Esophagus muscularis mucosa (tissue), 4 donors: ENCODE measurements at regions not wholly inside any gene's neighbourhood (a gene's known extent, or its start where the extent isn't known, plus 50 kb on each side); places are given as distances from the start of the nearest gene placed in this dataset.

Experiments used
- DNase-seq: peaks from one replicate; pipeline ENCODE4 v3.0.0-alpha.2; 2017; ENCODE audit errors: extremely low spot score
- H3K27ac ChIP-seq, 4 donors: fragments of 200-600 bp; sonication (generic); replicated peaks in 1 of 4; 1 replicate in 3 of 4; 2 replicates in 1 of 4; pipeline ENCODE4 v1.5.1; 2016 to 2019; ENCODE audit warnings: mild to moderate bottlenecking in 1 of 4
- H3K27me3 ChIP-seq, 4 donors: fragments of 200-600 bp; sonication (generic); one replicate each; pipeline versions ENCODE4 v1.5.1 to v1.6.0; 2016 to 2019
- H3K36me3 ChIP-seq, 4 donors: fragments of 200-600 bp; sonication (generic); one replicate each; pipeline ENCODE4 v1.5.1; 2016 to 2019
- H3K4me1 ChIP-seq, 4 donors: fragments of 200-600 bp; sonication (generic); one replicate each; pipeline ENCODE4 v1.5.1; 2016 to 2019
- H3K4me3 ChIP-seq, 4 donors: fragments of 200-600 bp; sonication (generic); 1 replicate in 2 of 4; 2 replicates in 2 of 4; pipeline ENCODE4 v1.5.1; 2016 to 2019; ENCODE audit warnings: mild to moderate bottlenecking in 4 of 4, moderate library complexity in 1 of 4
- H3K9me3 ChIP-seq, 4 donors: fragments of 200-600 bp; sonication (generic); 1 replicate in 3 of 4; 2 replicates in 1 of 4; pipeline ENCODE4 v1.5.1; 2016 to 2019
- CTCF ChIP-seq, 3 experiments: fragments of 200-600 bp in 2 of 3; fragments of 450-650 bp in 1 of 3; sonication (generic) in 2 of 3; IDR thresholded peaks; one replicate each; pipeline ENCODE4 v1.5.1; 2017 to 2019; ENCODE audit warnings: antibody characterized with exemption in 3 of 3, mild to moderate bottlenecking in 2 of 3, moderate library complexity in 1 of 3
- EP300 ChIP-seq: sonication (generic); formaldehyde crosslinking; IDR thresholded peaks from one replicate; pipeline ENCODE4 v1.6.1; 2017; ENCODE audit warnings: antibody characterized with exemption
- POLR2A ChIP-seq: fragments of 450-650 bp; IDR thresholded peaks from one replicate; pipeline ENCODE4 v1.6.1; 2017; ENCODE audit warnings: antibody characterized with exemption, moderate library complexity, mild to moderate bottlenecking, low read depth
- POLR2AphosphoS5 ChIP-seq, 2 donors: sonication (generic); formaldehyde crosslinking; IDR thresholded peaks; one replicate each; pipeline ENCODE4 v1.6.1; 2017; ENCODE audit warnings: antibody characterized with exemption in 2 of 2
- WGBS: methylation state at CpG from one replicate; pipeline ENCODE4 v1.1.5; 2018; 5-methylcytosine and 5-hydroxymethylcytosine counted together
- intact Hi-C: fragments of 100-400 bp; cut with DNase I; formaldehyde crosslinking; loops from one replicate; pipeline ENCODE4 v1.15.1; 2023

GRCh38 chr14:85316701-85317410 is 213.1 kb upstream of the FLRT2 start:
- Histone ChIP-seq H3K4me1 (no peaks in the 10 kb centered on the region), H3K27ac (no peak overlapping the region), H3K9me3 (peaks cover 0 to 4% (median 0%) of the 10 kb centered on the region in 4 donors), H3K36me3 (no peaks in the 10 kb centered on the region), H3K4me3 (no peak overlapping the region), H3K27me3 (no peaks in the 10 kb centered on the region)
- 61% methylated on average over 2 of the region's 2 CpGs for WGBS
- TF ChIP-seq CTCF (IDR thresholded peaks at IDR 0.05): no peak
- no peak for TF ChIP-seq EP300
- TF ChIP-seq POLR2A: no peak
- no peak for TF ChIP-seq POLR2AphosphoS5 (IDR thresholded peaks at IDR 0.05)
- intact Hi-C loops: no loop called here
- no peak for DNase-seq

GRCh38 chr14:85317491-85318021 is 212.4 kb upstream of the FLRT2 start:
- TF ChIP-seq POLR2AphosphoS5 (IDR thresholded peaks at IDR 0.05) (no peak), EP300 (no peak), POLR2A (no peak), CTCF (IDR thresholded peaks at IDR 0.05) (no peak)
- H3K27me3 ChIP-seq: no peaks in the 10 kb centered on the region
- no peak overlapping the region for H3K27ac ChIP-seq
- peaks cover 0 to 4% (median 0%) of the 10 kb centered on the region in 4 donors for H3K9me3 ChIP-seq
- WGBS: 89% methylated on average over 3 of the region's 3 CpGs
- H3K36me3 ChIP-seq: no peaks in the 10 kb centered on the region
- no peaks in the 10 kb centered on the region for H3K4me1 ChIP-seq
- intact Hi-C loops: no loop called here
- DNase-seq: no peak
- H3K4me3 ChIP-seq: no peak overlapping the region

- Histone ChIP-seq H3K4me3 (no peak overlapping the region), H3K9me3 (peaks cover 0 to 4% (median 0%) of the 10 kb centered on the region in 4 donors), H3K27ac (no peak overlapping the region), H3K36me3 (no peaks in the 10 kb centered on the region), H3K4me1 (no peaks in the 10 kb centered on the region), H3K27me3 (no peaks in the 10 kb centered on the region)
- DNase-seq: no peak
- TF ChIP-seq POLR2AphosphoS5 (IDR thresholded peaks at IDR 0.05) (no peak), CTCF (IDR thresholded peaks at IDR 0.05) (no peak), EP300 (no peak), POLR2A (no peak)
- WGBS: 88% methylated on average over 5 of the region's 5 CpGs
- intact Hi-C loops: no loop called here
Observed at GRCh38 chr14:85319101-85319500, 210.8 kb upstream of the FLRT2 start.

- WGBS: 41% methylated on average over 6 of the region's 6 CpGs
- intact Hi-C loops: no loop called here
- no peak overlapping the region for H3K27ac ChIP-seq
- no peaks in the 10 kb centered on the region for H3K36me3 ChIP-seq
- peaks cover 0 to 4% (median 0%) of the 10 kb centered on the region in 4 donors for H3K9me3 ChIP-seq
- no peaks in the 10 kb centered on the region for H3K27me3 ChIP-seq
- DNase-seq: no peak
- no peaks in the 10 kb centered on the region for H3K4me1 ChIP-seq
- H3K4me3 ChIP-seq: no peak overlapping the region
- TF ChIP-seq EP300: no peak
- TF ChIP-seq POLR2A: no peak
- no peak for TF ChIP-seq CTCF (IDR thresholded peaks at IDR 0.05)
- no peak for TF ChIP-seq POLR2AphosphoS5 (IDR thresholded peaks at IDR 0.05)
Observed at GRCh38 chr14:85319998-85320630, 209.8 kb upstream of the FLRT2 start.
